ENCODE measurements at regions not wholly inside any gene's neighbourhood (a gene's known extent, or its start where the extent isn't known, plus 50 kb on each side); places are given as distances from the start of the nearest gene placed in this dataset.

- Histone ChIP-seq H3K4me1 (ENCODE audit: insufficient read depth, low read length) (no peaks in the 10 kb centered on the region), H3K27ac (ENCODE audit: insufficient read length, low read depth, low read length) (no peak overlapping the region), H2AK5ac (ENCODE audit: insufficient read length, low read length) (no peak overlapping the region), H2BK120ac (ENCODE audit: low read depth, low read length, poor library complexity, severe bottlenecking) (no peak overlapping the region), H3K9me3 (ENCODE audit: control insufficient read depth, low read depth, low read length) (peaks cover 4% of the 10 kb centered on the region), H3K23ac (ENCODE audit: insufficient read length, low read depth, low read length) (no peak overlapping the region), H3K4ac (ENCODE audit: low read depth, low read length) (no peak overlapping the region), H3K4me2 (ENCODE audit: insufficient read depth, insufficient read length, low read length) (no peak overlapping the region), H3K9ac (ENCODE audit: extremely low read depth, insufficient read length, low read length) (no peak overlapping the region), H3K79me2 (ENCODE audit: insufficient read depth, low read length) (peaks cover 1% of the 10 kb centered on the region; the same call in 1 of the 2 replicates), H3T11ph (ENCODE audit: low read length) (no peak overlapping the region), H2BK12ac (ENCODE audit: insufficient read length, low read depth, low read length) (no peak overlapping the region), H2BK20ac (ENCODE audit: low read depth, low read length, poor library complexity, severe bottlenecking) (no peak overlapping the region), H4K20me1 (ENCODE audit: control insufficient read depth, insufficient read depth, insufficient read length) (no peaks in the 10 kb centered on the region), H3K27me3 (ENCODE audit: insufficient read depth, low read length) (no peaks in the 10 kb centered on the region), H4K5ac (ENCODE audit: insufficient read length, low read depth, low read length) (no peak overlapping the region), H3K23me2 (ENCODE audit: insufficient read length, low read depth, low read length, poor library complexity, severe bottlenecking) (no peaks in the 10 kb centered on the region), H3K79me1 (ENCODE audit: insufficient read depth, low read depth, low read length, poor library complexity, severe bottlenecking) (no peaks in the 10 kb centered on the region), H4K91ac (ENCODE audit: insufficient read length, low read depth, low read length) (no peak overlapping the region), H3K18ac (ENCODE audit: insufficient read length, low read depth, low read length) (no peak overlapping the region), H2AFZ (ENCODE audit: low read length) (no peak overlapping the region), H3K56ac (ENCODE audit: insufficient read length, low read depth, low read length) (no peak overlapping the region), H3K14ac (ENCODE audit: insufficient read depth, low read length) (no peak overlapping the region), H2BK5ac (ENCODE audit: insufficient read length, low read length) (no peak overlapping the region), H4K8ac (replicated peaks; ENCODE audit: insufficient read length, low read depth, low read length) (no peak overlapping the region), H2BK15ac (ENCODE audit: low read depth, low read length) (no peak overlapping the region)
- DNase-seq, result no peak
- no peak overlapping the region; a peak in 1 of 5 replicates for H3K4me3 Mint-ChIP-seq
- H3K27me3 Mint-ChIP-seq (ENCODE audit: low read depth), result no peaks in the 10 kb centered on the region
- H3K36me3 Mint-ChIP-seq (ENCODE audit: insufficient read depth in 1 of 3, low read depth in 3 of 3), result peaks cover 27 to 67% (median 37%) of the 10 kb centered on the region in 3 experiments
- H3K27ac Mint-ChIP-seq, result peak overlapping the region in 2 of 3 experiments; percentile 14 to 59; a peak in 2 of 7 replicates
- no peak for TF ChIP-seq CTCF (conservative IDR thresholded peaks at IDR 0.05)
- no CpG with 5 or more reads among the region's 6 CpGs for WGBS (ENCODE audit: extremely low coverage, insufficient read length, low lambda C conversion rate)
- peaks cover 22 to 32% of the 10 kb centered on the region in 2 experiments for H3K4me1 Mint-ChIP-seq
- peaks cover 36 to 37% of the 10 kb centered on the region in 2 experiments for H3K9me3 Mint-ChIP-seq
Measured at GRCh38 chr13:99758460-99759162, 213.0 kb downstream of the ZIC5 start.

All from H9 (cell line).